ENCODE measurements at regions not wholly inside any gene's neighbourhood (a gene's known extent, or its start where the extent isn't known, plus 50 kb on each side); places are given as distances from the start of the nearest gene placed in this dataset.

- TF ChIP-seq FOXM1 (IDR thresholded peaks at IDR 0.05; ENCODE audit: borderline replicate concordance) (no peak), SP1 (IDR thresholded peaks at IDR 0.05) (no peak), FOXK2 (IDR thresholded peaks at IDR 0.05) (no peak), PKNOX1 (IDR thresholded peaks at IDR 0.05) (no peak), BHLHE40 (IDR thresholded peaks at IDR 0.05; ENCODE audit: borderline replicate concordance) (no peak), FOXA1 (IDR thresholded peaks at IDR 0.05) (no peak), SUZ12 (IDR thresholded peaks at IDR 0.05) (no peak), ARNT (IDR thresholded peaks at IDR 0.05) (no peak), TARDBP (IDR thresholded peaks at IDR 0.05) (no peak), LEF1 (IDR thresholded peaks at IDR 0.05; ENCODE audit: borderline replicate concordance) (no peak), CTBP1 (IDR thresholded peaks at IDR 0.05; ENCODE audit: borderline replicate concordance) (no peak), ELF4 (IDR thresholded peaks at IDR 0.05) (no peak), ZNF384 (IDR thresholded peaks at IDR 0.05) (no peak), L3MBTL2 (conservative IDR thresholded peaks at IDR 0.05) (no peak)
Observed at GRCh38 chr1:109850827-109851226, 59.8 kb upstream of the CSF1 start.

Measured in HEK293T (cell line).